ENCODE measurements at regions not wholly inside any gene's neighbourhood (a gene's known extent, or its start where the extent isn't known, plus 50 kb on each side); places are given as distances from the start of the nearest gene placed in this dataset.

DNA sequence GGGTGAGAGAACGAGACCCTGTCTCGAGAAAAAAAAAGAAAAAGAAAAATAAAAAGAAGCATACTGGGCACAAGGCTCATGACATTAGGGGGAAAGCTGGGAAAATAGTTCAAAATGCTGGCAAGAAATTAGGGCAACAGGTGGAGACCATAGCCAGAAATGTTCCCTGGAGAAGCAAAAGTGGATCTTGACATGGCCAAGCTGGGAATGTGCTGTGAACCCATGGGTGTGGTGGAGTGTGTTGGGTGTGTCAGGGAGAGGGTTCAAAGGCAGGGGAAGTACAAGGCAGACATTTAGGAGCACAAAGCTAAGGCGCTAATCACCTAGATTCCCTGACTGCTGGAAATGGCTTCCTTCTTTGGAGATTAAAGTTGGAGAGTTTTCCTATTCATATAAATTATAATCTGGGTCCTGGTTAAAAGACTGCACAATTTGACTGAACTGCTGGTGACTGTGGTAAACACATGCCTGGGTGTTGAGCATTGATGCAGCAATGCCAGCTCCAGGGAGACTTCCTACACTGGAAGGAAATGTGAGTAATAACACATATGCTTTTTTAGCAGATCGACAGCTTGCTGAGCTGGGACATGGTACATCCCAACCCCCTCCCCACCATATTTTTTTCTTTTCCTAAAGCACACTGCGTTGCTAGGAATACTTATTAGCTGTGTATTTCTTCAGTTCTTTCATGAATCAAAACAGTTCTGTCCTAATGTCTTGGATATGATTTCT, 70.1 kb upstream of the ARHGAP21 start:
- H3K4me2 ChIP-seq = no peak overlapping the region
- H3K27ac ChIP-seq (ENCODE audit: low read depth in 2 of 2, low read length in 1 of 2) = no peak overlapping the region
- H3K9me3 ChIP-seq = no peaks in the 10 kb centered on the region
- H3K79me2 ChIP-seq (ENCODE audit: insufficient read depth) = no peaks in the 10 kb centered on the region
- H3K9ac ChIP-seq = no peak overlapping the region
- no peaks in the 10 kb centered on the region for H3K4me1 ChIP-seq (ENCODE audit: control insufficient read depth in 1 of 2, insufficient read depth in 2 of 2, low read depth in 1 of 2, low read length in 1 of 2)
- POLR2A ChIA-PET = no interaction called here
- H2AFZ ChIP-seq (ENCODE audit: low read depth) = no peak overlapping the region
- no peaks in the 10 kb centered on the region for H3F3A ChIP-seq (replicated peaks; ENCODE audit: insufficient read depth)
- no peak overlapping the region for H3K4me3 ChIP-seq (ENCODE audit: low read depth in 2 of 2, low read length in 1 of 2)
- H3K9me2 ChIP-seq = no peaks in the 10 kb centered on the region
- CTCF ChIA-PET = interaction anchor here (1.7 kb wide), 1 partner anchor 151 kb away, joined by 7 read pairs; no protein-coding TSS in a partner anchor
- 66% methylated on average over 5 of the region's 5 CpGs for WGBS (ENCODE audit: low lambda C conversion rate)
- TF ChIP-seq TCF12 (IDR thresholded peaks at IDR 0.05) (no peak), ELF1 (IDR thresholded peaks at IDR 0.05) (no peak), FOSL2 (IDR thresholded peaks at IDR 0.05; ENCODE audit: borderline replicate concordance, low read depth) (no peak), PBX3 (IDR thresholded peaks at IDR 0.05) (no peak), GABPA (IDR thresholded peaks at IDR 0.05; ENCODE audit: low read depth) (no peak), MXI1 (IDR thresholded peaks at IDR 0.05; ENCODE audit: low read depth, low read length) (no peak), MEF2A (IDR thresholded peaks at IDR 0.05; ENCODE audit: borderline replicate concordance, low read depth) (no peak), FOXJ3 (CRISPR knock-in tag; IDR thresholded peaks at IDR 0.05) (no peak), JUND (IDR thresholded peaks at IDR 0.05) (no peak), YY1 (IDR thresholded peaks at IDR 0.05; ENCODE audit: low read depth) (no peak), SIN3A (IDR thresholded peaks at IDR 0.05; ENCODE audit: borderline replicate concordance, low read depth, low read length) (no peak), FOXM1 (IDR thresholded peaks at IDR 0.05; ENCODE audit: low read depth) (no peak), MAX (IDR thresholded peaks at IDR 0.05; ENCODE audit: low read depth) (no peak), RCOR1 (IDR thresholded peaks at IDR 0.05; ENCODE audit: low read length) (no peak), RAD21 (IDR thresholded peaks at IDR 0.05; ENCODE audit: low read length) (no peak), TEAD4 (IDR thresholded peaks at IDR 0.05; ENCODE audit: borderline replicate concordance, insufficient read depth) (no peak), NFIC (IDR thresholded peaks at IDR 0.05; ENCODE audit: borderline replicate concordance) (no peak)
- TF ChIP-seq, protein P1, sequence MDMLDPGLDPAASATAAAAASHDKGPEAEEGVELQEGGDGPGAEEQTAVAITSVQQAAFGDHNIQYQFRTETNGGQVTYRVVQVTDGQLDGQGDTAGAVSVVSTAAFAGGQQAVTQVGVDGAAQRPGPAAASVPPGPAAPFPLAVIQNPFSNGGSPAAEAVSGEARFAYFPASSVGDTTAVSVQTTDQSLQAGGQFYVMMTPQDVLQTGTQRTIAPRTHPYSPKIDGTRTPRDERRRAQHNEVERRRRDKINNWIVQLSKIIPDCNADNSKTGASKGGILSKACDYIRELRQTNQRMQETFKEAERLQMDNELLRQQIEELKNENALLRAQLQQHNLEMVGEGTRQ (IDR thresholded peaks at IDR 0.05; ENCODE audit: borderline replicate concordance, low read depth, low read length) = no peak
- TF ChIP-seq, protein P2, sequence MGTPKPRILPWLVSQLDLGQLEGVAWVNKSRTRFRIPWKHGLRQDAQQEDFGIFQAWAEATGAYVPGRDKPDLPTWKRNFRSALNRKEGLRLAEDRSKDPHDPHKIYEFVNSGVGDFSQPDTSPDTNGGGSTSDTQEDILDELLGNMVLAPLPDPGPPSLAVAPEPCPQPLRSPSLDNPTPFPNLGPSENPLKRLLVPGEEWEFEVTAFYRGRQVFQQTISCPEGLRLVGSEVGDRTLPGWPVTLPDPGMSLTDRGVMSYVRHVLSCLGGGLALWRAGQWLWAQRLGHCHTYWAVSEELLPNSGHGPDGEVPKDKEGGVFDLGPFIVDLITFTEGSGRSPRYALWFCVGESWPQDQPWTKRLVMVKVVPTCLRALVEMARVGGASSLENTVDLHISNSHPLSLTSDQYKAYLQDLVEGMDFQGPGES (IDR thresholded peaks at IDR 0.05; ENCODE audit: low read depth, low read length) = no peak
- TF ChIP-seq, protein P3, sequence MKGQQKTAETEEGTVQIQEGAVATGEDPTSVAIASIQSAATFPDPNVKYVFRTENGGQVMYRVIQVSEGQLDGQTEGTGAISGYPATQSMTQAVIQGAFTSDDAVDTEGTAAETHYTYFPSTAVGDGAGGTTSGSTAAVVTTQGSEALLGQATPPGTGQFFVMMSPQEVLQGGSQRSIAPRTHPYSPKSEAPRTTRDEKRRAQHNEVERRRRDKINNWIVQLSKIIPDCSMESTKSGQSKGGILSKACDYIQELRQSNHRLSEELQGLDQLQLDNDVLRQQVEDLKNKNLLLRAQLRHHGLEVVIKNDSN (IDR thresholded peaks at IDR 0.05; ENCODE audit: borderline replicate concordance, low read depth) = no peak
- no peaks in the 10 kb centered on the region for H3K27me3 ChIP-seq (ENCODE audit: insufficient read depth)
- no peaks in the 10 kb centered on the region for H4K20me1 ChIP-seq (ENCODE audit: insufficient read depth)
- no peaks in the 10 kb centered on the region for H3K36me3 ChIP-seq (replicated peaks in 1 of 2; ENCODE audit: control insufficient read depth in 1 of 2, insufficient read depth in 2 of 2, low read length in 1 of 2)
- DNase-seq = no peak
